A673 (cell line): ENCODE measurements at regions not wholly inside any gene's neighbourhood (a gene's known extent, or its start where the extent isn't known, plus 50 kb on each side); places are given as distances from the start of the nearest gene placed in this dataset.

Experiments used
- BruUV-seq: library from RNA; stranded (reverse); fragments of 400-500 nt; replicated peaks from 2 replicates; lab custom pipeline; 2021; lab: Mats Ljungman, UMichigan
- CTCF ChIA-PET: fragments of 300-600 bp; sonication (Branson Sonifier 250); formaldehyde crosslinking; loops from one replicate; lab custom pipeline; 2022; ENCODE audit warnings: antibody characterized with exemption; lab: Charles Lee
- POLR2A ChIA-PET: fragments of 300-600 bp; sonication (Branson Sonifier 250); formaldehyde crosslinking; loops from one replicate; lab custom pipeline; 2022; ENCODE audit warnings: antibody characterized with exemption; ENCODE audit not compliant: low non-redundant PET; lab: Charles Lee
- DNase-seq: peaks from one replicate; pipeline ENCODE4 v3.0.0-alpha.2; 2015; ENCODE audit warnings: low spot score
- H3K27ac ChIP-seq: fragments of 200-600 bp; sonication (generic); 2 replicates; pipeline ENCODE4 v1.5.1; 2016; ENCODE audit warnings: mixed run types, low read depth, mild to moderate bottlenecking, mixed read lengths, antibody characterized with exemption, low read length; ENCODE audit not compliant: poor library complexity, severe bottlenecking
- H3K27me3 ChIP-seq: fragments of 200-600 bp; sonication (generic); replicated peaks from 2 replicates; pipeline ENCODE4 v1.6.1; 2017; ENCODE audit warnings: mixed run types, low read depth, mild to moderate bottlenecking, mixed read lengths, antibody characterized with exemption, low read length; ENCODE audit not compliant: insufficient read depth, poor library complexity
- H3K36me3 ChIP-seq: fragments of 200-600 bp; sonication (generic); 2 replicates; pipeline ENCODE4 v1.6.1; 2016; ENCODE audit warnings: mixed run types, mild to moderate bottlenecking, mixed read lengths, antibody characterized with exemption, low read length; ENCODE audit not compliant: insufficient read depth, poor library complexity, severe bottlenecking
- H3K4me1 ChIP-seq: fragments of 200-600 bp; sonication (generic); 2 replicates; pipeline ENCODE4 v1.6.1; 2017; ENCODE audit warnings: mixed run types, mild to moderate bottlenecking, mixed read lengths, antibody characterized with exemption, low read length; ENCODE audit not compliant: insufficient read depth, poor library complexity, severe bottlenecking
- H3K4me3 ChIP-seq: fragments of 200-600 bp; sonication (generic); 2 replicates; pipeline ENCODE4 v1.5.1; 2016; ENCODE audit warnings: low read depth, mixed run types, mild to moderate bottlenecking, mixed read lengths, low read length; ENCODE audit not compliant: poor library complexity, severe bottlenecking
- H3K9me3 ChIP-seq: fragments of 200-600 bp; sonication (generic); 2 replicates; pipeline ENCODE4 v1.6.1; 2016; ENCODE audit warnings: mixed run types, low read depth, mild to moderate bottlenecking, mixed read lengths, antibody characterized with exemption, low read length; ENCODE audit not compliant: poor library complexity, severe bottlenecking
- EZH2 ChIP-seq: fragments of 200-600 bp; sonication (generic); IDR thresholded peaks from 2 replicates; pipeline ENCODE4 v1.6.1; 2017; ENCODE audit warnings: borderline replicate concordance, low read depth, mild to moderate bottlenecking, mixed read lengths, antibody characterized with exemption, low read length; ENCODE audit not compliant: poor library complexity, severe bottlenecking
- intact Hi-C: fragments of 100-400 bp; cut with micrococcal nuclease; formaldehyde crosslinking; loops from one replicate; pipeline ENCODE4 v1.10.0; 2022; ENCODE audit not compliant: unreplicated experiment
- TF ChIP-seq, protein P1 (sequence below): fragments of 300-800, 200-600 bp; sonication (generic); conservative IDR thresholded peaks from 2 replicates; pipeline ENCODE4 v1.5.1; 2017; ENCODE audit warnings: low read depth, mild to moderate bottlenecking, antibody characterized with exemption, low read length, moderate library complexity, mixed read lengths

DNA sequence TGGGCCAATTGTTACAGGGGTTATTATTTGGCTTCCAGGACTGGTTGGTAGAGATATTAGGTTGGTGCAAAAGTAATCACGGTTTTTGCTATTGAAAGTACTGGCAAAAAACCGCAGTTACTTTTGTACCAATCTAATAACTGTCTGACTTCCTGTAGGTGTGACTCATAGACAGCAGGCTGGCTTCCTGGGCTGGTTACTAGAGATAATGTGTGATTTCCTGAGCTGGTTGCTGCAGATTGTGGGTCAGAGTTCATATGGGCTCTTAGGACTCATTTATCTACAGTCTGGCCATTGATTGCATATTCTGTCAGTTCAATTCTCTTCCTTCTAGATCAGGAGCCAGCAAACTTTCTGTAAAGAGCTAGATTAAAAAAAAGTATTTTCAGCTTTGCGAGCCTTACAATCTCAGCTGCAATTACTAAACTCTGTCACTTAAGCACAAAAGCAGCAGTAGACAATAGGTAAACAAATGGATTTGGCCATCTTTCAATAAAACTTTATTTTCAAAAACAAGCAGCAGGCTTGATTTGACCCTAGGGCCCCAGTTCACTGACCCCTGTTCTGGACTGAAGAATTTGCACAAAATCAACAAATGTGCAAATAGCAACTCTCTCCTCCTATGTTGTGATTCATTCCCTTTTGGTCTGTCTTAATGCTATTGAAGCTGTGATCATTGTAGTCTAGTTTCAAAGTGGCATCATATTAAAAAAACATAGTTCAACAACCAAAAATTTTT lies 50.8 kb upstream of the BOD1L1 start:
- Histone ChIP-seq H3K4me1 (no peaks in the 10 kb centered on the region), H3K27me3 (no peaks in the 10 kb centered on the region), H3K36me3 (no peaks in the 10 kb centered on the region), H3K9me3 (peaks cover 4% of the 10 kb centered on the region), H3K4me3 (no peak overlapping the region), H3K27ac (no peak overlapping the region)
- TF ChIP-seq EZH2, result no peak
- TF ChIP-seq, protein P1, sequence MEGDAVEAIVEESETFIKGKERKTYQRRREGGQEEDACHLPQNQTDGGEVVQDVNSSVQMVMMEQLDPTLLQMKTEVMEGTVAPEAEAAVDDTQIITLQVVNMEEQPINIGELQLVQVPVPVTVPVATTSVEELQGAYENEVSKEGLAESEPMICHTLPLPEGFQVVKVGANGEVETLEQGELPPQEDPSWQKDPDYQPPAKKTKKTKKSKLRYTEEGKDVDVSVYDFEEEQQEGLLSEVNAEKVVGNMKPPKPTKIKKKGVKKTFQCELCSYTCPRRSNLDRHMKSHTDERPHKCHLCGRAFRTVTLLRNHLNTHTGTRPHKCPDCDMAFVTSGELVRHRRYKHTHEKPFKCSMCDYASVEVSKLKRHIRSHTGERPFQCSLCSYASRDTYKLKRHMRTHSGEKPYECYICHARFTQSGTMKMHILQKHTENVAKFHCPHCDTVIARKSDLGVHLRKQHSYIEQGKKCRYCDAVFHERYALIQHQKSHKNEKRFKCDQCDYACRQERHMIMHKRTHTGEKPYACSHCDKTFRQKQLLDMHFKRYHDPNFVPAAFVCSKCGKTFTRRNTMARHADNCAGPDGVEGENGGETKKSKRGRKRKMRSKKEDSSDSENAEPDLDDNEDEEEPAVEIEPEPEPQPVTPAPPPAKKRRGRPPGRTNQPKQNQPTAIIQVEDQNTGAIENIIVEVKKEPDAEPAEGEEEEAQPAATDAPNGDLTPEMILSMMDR, result no peak
- POLR2A ChIA-PET, result no interaction called here
- no TSS peak for BruUV-seq
- intact Hi-C loops, result no loop called here
- DNase-seq, result no peak
- CTCF ChIA-PET, result no interaction called here

DNA sequence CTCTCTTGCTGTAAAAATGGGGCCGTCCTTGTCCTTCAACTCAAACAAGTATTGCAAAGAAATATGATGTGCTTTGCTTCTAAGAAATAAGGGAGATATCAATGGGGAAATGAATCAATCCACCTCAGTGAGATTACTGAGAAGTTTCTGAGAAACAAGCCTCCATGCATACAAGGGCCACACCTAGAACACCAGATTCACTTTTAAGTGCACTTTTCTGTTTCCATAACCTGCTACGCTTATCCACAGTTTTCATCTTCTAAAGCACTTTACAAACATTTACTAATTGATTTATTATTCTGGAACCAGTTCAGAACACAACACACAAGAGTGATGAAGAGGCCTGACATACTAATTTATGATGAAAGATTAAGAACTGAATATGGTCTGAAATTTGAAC lies 54.0 kb upstream of the BOD1L1 start:
- Histone ChIP-seq H3K36me3 (no peaks in the 10 kb centered on the region), H3K9me3 (peaks cover 6% of the 10 kb centered on the region), H3K27me3 (no peaks in the 10 kb centered on the region), H3K4me3 (no peak overlapping the region), H3K27ac (no peak overlapping the region), H3K4me1 (no peaks in the 10 kb centered on the region)
- ChIA-PET POLR2A (no interaction called here), CTCF (interaction anchor here (0.6 kb wide), 1 partner anchor 28 kb away, joined by 3 read pairs; no protein-coding TSS in a partner anchor)
- BruUV-seq, result no TSS peak
- intact Hi-C loops, result no loop called here
- no peak for TF ChIP-seq EZH2
- TF ChIP-seq, protein P1, result no peak
- no peak for DNase-seq

DNA sequence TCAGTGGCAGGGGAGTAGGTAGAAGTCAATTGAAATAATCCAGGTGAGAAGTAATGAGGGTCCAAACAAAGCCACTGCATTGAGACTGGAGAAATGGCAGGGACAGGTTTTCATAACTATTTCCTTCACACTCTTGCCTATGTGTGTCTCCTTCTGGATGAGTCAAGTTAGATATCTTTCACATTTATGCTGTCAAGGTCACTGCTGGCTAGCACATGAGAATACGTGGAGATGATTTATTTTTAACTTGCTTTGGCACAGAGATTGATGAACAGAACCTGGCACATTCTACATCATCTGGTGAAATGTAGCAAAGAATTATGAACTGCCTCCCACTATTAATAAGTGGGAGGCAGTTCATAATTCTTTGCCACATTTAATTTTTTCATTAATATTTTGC lies 66.7 kb upstream of the BOD1L1 start:
- BruUV-seq, result no TSS peak
- H3K4me1 ChIP-seq, result no peaks in the 10 kb centered on the region
- no peak for TF ChIP-seq EZH2
- TF ChIP-seq, protein P1, result no peak
- H3K27ac ChIP-seq, result no peak overlapping the region
- no peak overlapping the region for H3K4me3 ChIP-seq
- ChIA-PET POLR2A (no interaction called here), CTCF (no interaction called here)
- DNase-seq, result no peak
- H3K9me3 ChIP-seq, result no peaks in the 10 kb centered on the region
- intact Hi-C loops, result no loop called here
- no peaks in the 10 kb centered on the region for H3K27me3 ChIP-seq
- H3K36me3 ChIP-seq, result no peaks in the 10 kb centered on the region
